OCI-LY1 (cell line): ENCODE measurements at regions not wholly inside any gene's neighbourhood (a gene's known extent, or its start where the extent isn't known, plus 50 kb on each side); places are given as distances from the start of the nearest gene placed in this dataset.

Source experiments
- H2AFZ ChIP-seq: fragments of 200-600 bp; sonication (generic), shearing (Covaris generic); 2 replicates; pipeline ENCODE4 v1.6.0; 2014; ENCODE audit warnings: antibody characterized with exemption, mild to moderate bottlenecking, low read length
- H3F3A ChIP-seq: fragments of 200-600 bp; sonication (generic), shearing (Covaris generic); 2 replicates; pipeline ENCODE4 v1.6.0; 2014; ENCODE audit warnings: mild to moderate bottlenecking, antibody characterized with exemption, low read length, moderate library complexity; ENCODE audit not compliant: insufficient read depth
- H3K27ac ChIP-seq: fragments of 200-600 bp; sonication (generic); 2 replicates; pipeline ENCODE4 v1.5.1; 2014; ENCODE audit warnings: low read length, mixed run types, mild to moderate bottlenecking, low read depth; ENCODE audit not compliant: poor library complexity, severe bottlenecking
- H3K27me3 ChIP-seq: fragments of 200-600 bp; sonication (generic); 2 replicates; pipeline ENCODE4 v1.6.0; 2014; ENCODE audit warnings: antibody characterized with exemption, mild to moderate bottlenecking, low read length, moderate library complexity; ENCODE audit not compliant: insufficient read depth
- H3K36me3 ChIP-seq: fragments of 200-600 bp; sonication (generic); 2 replicates; pipeline ENCODE4 v1.6.1; 2014; ENCODE audit warnings: mild to moderate bottlenecking, antibody characterized with exemption, low read length, moderate library complexity, mixed read lengths; ENCODE audit not compliant: insufficient read depth
- H3K4me1 ChIP-seq: fragments of 200-600 bp; sonication (generic); 2 replicates; pipeline ENCODE4 v1.5.1; 2014; ENCODE audit warnings: mild to moderate bottlenecking, low read length, moderate library complexity; ENCODE audit not compliant: insufficient read depth, severe bottlenecking
- H3K4me2 ChIP-seq: fragments of 200-600 bp; sonication (generic), shearing (Covaris generic); 2 replicates; pipeline ENCODE4 v1.6.1; 2014; ENCODE audit warnings: low read length
- H3K4me3 ChIP-seq: fragments of 200-600 bp; sonication (generic); 2 replicates; pipeline ENCODE4 v1.5.1; 2014; ENCODE audit warnings: low read length, low read depth, mild to moderate bottlenecking, mixed read lengths; ENCODE audit not compliant: poor library complexity, severe bottlenecking
- H3K79me2 ChIP-seq: fragments of 200-600 bp; shearing (Covaris generic); 2 replicates; pipeline ENCODE4 v1.6.1; 2016; ENCODE audit warnings: mixed run types, low read length, mixed read lengths; ENCODE audit not compliant: insufficient read depth
- H3K9ac ChIP-seq: fragments of 200-600 bp; sonication (generic), shearing (Covaris generic); 2 replicates; pipeline ENCODE4 v1.6.1; 2014; ENCODE audit warnings: mild to moderate bottlenecking, low read length, mixed read lengths
- H3K9me2 ChIP-seq: fragments of 200-600 bp; sonication (generic), shearing (Covaris generic); 2 replicates; pipeline ENCODE4 v1.6.1; 2014; ENCODE audit warnings: low read depth, mild to moderate bottlenecking, low read length, mixed read lengths
- H3K9me3 ChIP-seq: fragments of 200-600 bp; shearing (Covaris generic); 2 replicates; pipeline ENCODE4 v1.6.1; 2014; ENCODE audit warnings: low read length, mixed read lengths
- H4K20me1 ChIP-seq: fragments of 200-600 bp; sonication (generic), shearing (Covaris generic); 2 replicates; pipeline ENCODE4 v1.6.0; 2016; ENCODE audit warnings: mild to moderate bottlenecking, low read length; ENCODE audit not compliant: insufficient read depth
- EZH2 ChIP-seq: fragments of 200-600 bp; sonication (generic), shearing (Covaris generic); IDR thresholded peaks from 2 replicates; pipeline ENCODE4 v1.8.0; 2017; ENCODE audit warnings: borderline replicate concordance, mixed run types, mild to moderate bottlenecking, antibody characterized with exemption, low read length, moderate library complexity, mixed read lengths
- TF ChIP-seq, protein P1 (sequence below): fragments of 200-600 bp; sonication (generic), shearing (Covaris generic); IDR thresholded peaks from 2 replicates; pipeline ENCODE4 v1.5.1; 2017; ENCODE audit warnings: mild to moderate bottlenecking, antibody characterized with exemption, low read length, moderate library complexity, mixed read lengths

GRCh38 chr1:29983321-29983720 is 740.1 kb downstream of the MATN1 start:
- H3K9ac ChIP-seq: no peak overlapping the region
- no peaks in the 10 kb centered on the region for H3K79me2 ChIP-seq
- no peaks in the 10 kb centered on the region for H3K9me2 ChIP-seq
- H3K36me3 ChIP-seq: no peaks in the 10 kb centered on the region
- no peaks in the 10 kb centered on the region for H3K4me1 ChIP-seq
- H3K4me3 ChIP-seq: no peak overlapping the region
- H4K20me1 ChIP-seq: no peaks in the 10 kb centered on the region
- no peak overlapping the region for H3K4me2 ChIP-seq
- H3K9me3 ChIP-seq: no peaks in the 10 kb centered on the region
- no peak overlapping the region for H2AFZ ChIP-seq
- no peaks in the 10 kb centered on the region for H3F3A ChIP-seq
- no peak overlapping the region for H3K27ac ChIP-seq
- TF ChIP-seq, protein P1, sequence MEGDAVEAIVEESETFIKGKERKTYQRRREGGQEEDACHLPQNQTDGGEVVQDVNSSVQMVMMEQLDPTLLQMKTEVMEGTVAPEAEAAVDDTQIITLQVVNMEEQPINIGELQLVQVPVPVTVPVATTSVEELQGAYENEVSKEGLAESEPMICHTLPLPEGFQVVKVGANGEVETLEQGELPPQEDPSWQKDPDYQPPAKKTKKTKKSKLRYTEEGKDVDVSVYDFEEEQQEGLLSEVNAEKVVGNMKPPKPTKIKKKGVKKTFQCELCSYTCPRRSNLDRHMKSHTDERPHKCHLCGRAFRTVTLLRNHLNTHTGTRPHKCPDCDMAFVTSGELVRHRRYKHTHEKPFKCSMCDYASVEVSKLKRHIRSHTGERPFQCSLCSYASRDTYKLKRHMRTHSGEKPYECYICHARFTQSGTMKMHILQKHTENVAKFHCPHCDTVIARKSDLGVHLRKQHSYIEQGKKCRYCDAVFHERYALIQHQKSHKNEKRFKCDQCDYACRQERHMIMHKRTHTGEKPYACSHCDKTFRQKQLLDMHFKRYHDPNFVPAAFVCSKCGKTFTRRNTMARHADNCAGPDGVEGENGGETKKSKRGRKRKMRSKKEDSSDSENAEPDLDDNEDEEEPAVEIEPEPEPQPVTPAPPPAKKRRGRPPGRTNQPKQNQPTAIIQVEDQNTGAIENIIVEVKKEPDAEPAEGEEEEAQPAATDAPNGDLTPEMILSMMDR: no peak
- TF ChIP-seq EZH2: no peak
- H3K27me3 ChIP-seq: no peaks in the 10 kb centered on the region

DNA sequence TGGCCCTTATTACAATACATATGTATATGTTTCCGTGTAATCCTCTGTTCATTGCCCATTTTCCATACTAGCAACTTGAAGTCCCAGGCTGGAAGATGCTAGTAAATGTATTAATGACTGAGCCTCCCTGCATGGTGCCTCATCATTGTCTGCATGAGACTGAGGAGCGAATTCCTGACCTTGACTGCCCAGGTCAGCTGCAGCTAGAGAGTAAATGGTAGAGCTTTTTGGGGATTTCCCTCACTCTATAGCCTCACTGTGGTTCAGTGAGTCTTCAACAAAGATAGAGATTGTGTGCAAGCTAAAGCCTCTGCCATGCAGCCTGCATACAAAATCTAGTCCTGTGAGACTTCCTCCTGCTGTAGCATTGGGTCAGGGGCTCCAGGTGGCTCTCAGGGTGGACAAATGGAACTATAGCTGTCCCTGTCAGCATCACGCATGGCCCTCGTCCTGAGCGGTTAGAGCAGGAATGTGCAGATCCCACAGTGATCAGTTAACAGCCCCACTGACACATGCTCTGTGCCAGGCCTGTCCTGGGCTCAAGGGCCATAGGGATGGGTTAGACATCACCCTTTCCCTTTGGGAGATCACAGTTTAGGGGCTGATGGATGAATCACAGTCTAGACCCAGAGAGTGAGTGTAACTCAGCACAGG is 741.7 kb downstream of the MATN1 start:
- H3K4me2 ChIP-seq: no peak overlapping the region
- H3K4me3 ChIP-seq: no peak overlapping the region
- no peak overlapping the region for H3K27ac ChIP-seq
- H3K36me3 ChIP-seq: no peaks in the 10 kb centered on the region
- no peaks in the 10 kb centered on the region for H3F3A ChIP-seq
- H3K9me2 ChIP-seq: no peaks in the 10 kb centered on the region
- no peaks in the 10 kb centered on the region for H3K79me2 ChIP-seq
- H4K20me1 ChIP-seq: no peaks in the 10 kb centered on the region
- no peaks in the 10 kb centered on the region for H3K9me3 ChIP-seq
- H2AFZ ChIP-seq: no peak overlapping the region
- H3K4me1 ChIP-seq: no peaks in the 10 kb centered on the region
- no peak overlapping the region for H3K9ac ChIP-seq
- H3K27me3 ChIP-seq: no peaks in the 10 kb centered on the region
- TF ChIP-seq, protein P1: no peak
- TF ChIP-seq EZH2: no peak

- no peak overlapping the region for H3K4me3 ChIP-seq
- H3F3A ChIP-seq: no peaks in the 10 kb centered on the region
- no peak overlapping the region for H2AFZ ChIP-seq
- H3K4me1 ChIP-seq: no peaks in the 10 kb centered on the region
- no peak overlapping the region for H3K4me2 ChIP-seq
- H3K9me2 ChIP-seq: no peaks in the 10 kb centered on the region
- no peaks in the 10 kb centered on the region for H4K20me1 ChIP-seq
- no peak for TF ChIP-seq EZH2
- TF ChIP-seq, protein P1: no peak
- no peak overlapping the region for H3K27ac ChIP-seq
- H3K27me3 ChIP-seq: no peaks in the 10 kb centered on the region
- H3K9ac ChIP-seq: no peak overlapping the region
- no peaks in the 10 kb centered on the region for H3K79me2 ChIP-seq
- H3K36me3 ChIP-seq: no peaks in the 10 kb centered on the region
- H3K9me3 ChIP-seq: no peaks in the 10 kb centered on the region
Observed at GRCh38 chr1:29977550-29977949, 741.2 kb downstream of the PTPRU start.
